HG02623 (cell line): ENCODE measurements at regions not wholly inside any gene's neighbourhood (a gene's known extent, or its start where the extent isn't known, plus 50 kb on each side); places are given as distances from the start of the nearest gene placed in this dataset.
A peak's percentile ranks its signal among the peaks of the same experiment; 100 is the strongest.

Experiments used
- ATAC-seq: cut with Tn5 transposase; IDR thresholded peaks from one replicate; pipeline ENCODE4 v1.9.1; 2021; ENCODE audit warnings: moderate library complexity; ENCODE audit not compliant: unreplicated experiment

GRCh38 chr3:31218082-31218481, 314.6 kb upstream of the STT3B start:
- ATAC-seq, result no peak

- peak; percentile 63 for ATAC-seq
Observed at GRCh38 chr3:31219131-31219843, 313.4 kb upstream of the STT3B start.

GRCh38 chr3:31220431-31220830, 312.3 kb upstream of the STT3B start:
- ATAC-seq, result no peak

- no peak for ATAC-seq
Observed at GRCh38 chr3:31223278-31223677, 309.4 kb upstream of the STT3B start.

GRCh38 chr3:31224936-31225335, 307.8 kb upstream of the STT3B start:
- no peak for ATAC-seq

GRCh38 chr3:31225923-31226322, 306.8 kb upstream of the STT3B start:
- no peak for ATAC-seq

- ATAC-seq, result no peak
Observed at GRCh38 chr3:31226346-31226745, 306.4 kb upstream of the STT3B start.

GRCh38 chr3:31227131-31227562, 305.6 kb upstream of the STT3B start:
- no peak for ATAC-seq

GRCh38 chr3:31230425-31231223, 302.1 kb upstream of the STT3B start:
- no peak for ATAC-seq

GRCh38 chr3:31232055-31233025, 300.4 kb upstream of the STT3B start:
- no peak for ATAC-seq

- no peak for ATAC-seq
Observed at GRCh38 chr3:31234145-31234544, 298.6 kb upstream of the STT3B start.

GRCh38 chr3:31235062-31235700, 297.5 kb upstream of the STT3B start:
- ATAC-seq, result no peak

GRCh38 chr3:31237887-31238286, 294.8 kb upstream of the STT3B start:
- ATAC-seq, result no peak

GRCh38 chr3:31240013-31240412, 292.7 kb upstream of the STT3B start:
- no peak for ATAC-seq

GRCh38 chr3:31240466-31240865, 292.3 kb upstream of the STT3B start:
- ATAC-seq, result no peak

GRCh38 chr3:31240874-31241273, 291.9 kb upstream of the STT3B start:
- ATAC-seq, result no peak

- no peak for ATAC-seq
Observed at GRCh38 chr3:31241533-31241932, 291.2 kb upstream of the STT3B start.

GRCh38 chr3:31242026-31242960, 290.4 kb upstream of the STT3B start:
- ATAC-seq, result peak; percentile 78

- no peak for ATAC-seq
Observed at GRCh38 chr3:31244929-31245817, 287.6 kb upstream of the STT3B start.
